T-helper 1 cell treated with Interleukin-12 subunit alpha and Interleukin-12 subunit beta and Interleukin-4 antibody, amounts not matched to agents 30 ng/mL and 1 ng/mL, for 36 hours (primary cell): ENCODE measurements at regions not wholly inside any gene's neighbourhood (a gene's known extent, or its start where the extent isn't known, plus 50 kb on each side); places are given as distances from the start of the nearest gene placed in this dataset.

Experiments
- intact Hi-C: fragments of 100-400 bp; cut with micrococcal nuclease; formaldehyde crosslinking; loops from one replicate; pipeline ENCODE4 v1.15.1; 2024

- intact Hi-C loops = no loop called here
Measured at GRCh38 chr2:193966590-193966989, 1690.4 kb upstream of the SLC39A10 start.

GRCh38 chr2:193965263-193965662 lies 1691.8 kb upstream of the SLC39A10 start:
- intact Hi-C loops = no loop called here

GRCh38 chr2:193963472-193964119 lies 1693.4 kb upstream of the SLC39A10 start:
- intact Hi-C loops = no loop called here

GRCh38 chr2:193946806-193947205 lies 1710.2 kb upstream of the SLC39A10 start:
- intact Hi-C loops = no loop called here

GRCh38 chr2:193943406-193943960 lies 1713.5 kb upstream of the SLC39A10 start:
- intact Hi-C loops = no loop called here

- intact Hi-C loops = no loop called here
Measured at GRCh38 chr2:193935114-193935513, 1721.9 kb upstream of the SLC39A10 start.

GRCh38 chr2:193929131-193929530 lies 1727.9 kb upstream of the SLC39A10 start:
- intact Hi-C loops = no loop called here

GRCh38 chr2:193907561-193907960 lies 1712.8 kb upstream of the TMEFF2 start:
- intact Hi-C loops = no loop called here

- intact Hi-C loops = no loop called here
Measured at GRCh38 chr2:193900292-193900691, 1705.6 kb upstream of the TMEFF2 start.

- intact Hi-C loops = no loop called here
Measured at GRCh38 chr2:193895226-193895625, 1700.5 kb upstream of the TMEFF2 start.

- intact Hi-C loops = no loop called here
Measured at GRCh38 chr2:193894081-193894480, 1699.3 kb upstream of the TMEFF2 start.

GRCh38 chr2:193891023-193891422 lies 1696.3 kb upstream of the TMEFF2 start:
- intact Hi-C loops = no loop called here

GRCh38 chr2:193885419-193885818 lies 1690.7 kb upstream of the TMEFF2 start:
- intact Hi-C loops = no loop called here

- intact Hi-C loops = no loop called here
Measured at GRCh38 chr2:193883820-193884219, 1689.1 kb upstream of the TMEFF2 start.

- intact Hi-C loops = no loop called here
Measured at GRCh38 chr2:193876980-193877379, 1682.2 kb upstream of the TMEFF2 start.

- intact Hi-C loops = no loop called here
Measured at GRCh38 chr2:193869564-193869963, 1674.8 kb upstream of the TMEFF2 start.

GRCh38 chr2:193868833-193869232 lies 1674.1 kb upstream of the TMEFF2 start:
- intact Hi-C loops = no loop called here

- intact Hi-C loops = no loop called here
Measured at GRCh38 chr2:193868132-193868531, 1673.4 kb upstream of the TMEFF2 start.

GRCh38 chr2:193867454-193867853 lies 1672.7 kb upstream of the TMEFF2 start:
- intact Hi-C loops = no loop called here

- intact Hi-C loops = no loop called here
Measured at GRCh38 chr2:193861557-193861956, 1666.8 kb upstream of the TMEFF2 start.

GRCh38 chr2:193847991-193848390 lies 1653.3 kb upstream of the TMEFF2 start:
- intact Hi-C loops = no loop called here

GRCh38 chr2:193847130-193847529 lies 1652.4 kb upstream of the TMEFF2 start:
- intact Hi-C loops = no loop called here

GRCh38 chr2:193845604-193846003 lies 1650.9 kb upstream of the TMEFF2 start:
- intact Hi-C loops = no loop called here
